Liver (tissue), 3 donors: ENCODE measurements at regions not wholly inside any gene's neighbourhood (a gene's known extent, or its start where the extent isn't known, plus 50 kb on each side); places are given as distances from the start of the nearest gene placed in this dataset.

Experiments
- CTCF ChIP-seq: fragments of 150-350 bp; IDR thresholded peaks from 2 replicates; pipeline ENCODE4 v1.5.1; 2017; ENCODE audit warnings: improper control_type of control experiment, low read depth, low read length; ENCODE audit not compliant: missing input control
- EGR1 ChIP-seq, 2 donors: IDR thresholded peaks; 2 replicates each; pipeline ENCODE4 v1.6.1; 2016 to 2018; ENCODE audit warnings: antibody characterized with exemption in 2 of 2, low read depth in 2 of 2
- FOXA1 ChIP-seq: IDR thresholded peaks from 2 replicates; pipeline ENCODE4 v1.6.1; 2016; ENCODE audit warnings: antibody characterized with exemption
- HNF4A ChIP-seq, 2 donors: conservative IDR thresholded peaks; 2 replicates each; pipeline ENCODE4 v1.6.1; 2016; ENCODE audit warnings: antibody characterized with exemption in 2 of 2, mild to moderate bottlenecking in 2 of 2
- JUND ChIP-seq, 2 donors: IDR thresholded peaks; 2 replicates each; pipeline ENCODE4 v1.6.1; 2016; ENCODE audit warnings: antibody characterized with exemption in 2 of 2
- RAD21 ChIP-seq, 2 donors: IDR thresholded peaks; 2 replicates each; pipeline ENCODE4 v1.6.1; 2016; ENCODE audit warnings: antibody characterized with exemption in 2 of 2, mild to moderate bottlenecking in 2 of 2
- REST ChIP-seq: IDR thresholded peaks from 2 replicates; pipeline ENCODE4 v1.6.1; 2016; ENCODE audit warnings: antibody characterized with exemption, mild to moderate bottlenecking
- SP1 ChIP-seq: IDR thresholded peaks from 2 replicates; pipeline ENCODE4 v1.6.1; 2018; ENCODE audit warnings: antibody characterized with exemption, mild to moderate bottlenecking
- TAF1 ChIP-seq: conservative IDR thresholded peaks from 2 replicates; pipeline ENCODE4 v1.6.1; 2016; ENCODE audit warnings: antibody characterized with exemption, mild to moderate bottlenecking
- YY1 ChIP-seq: IDR thresholded peaks from 2 replicates; pipeline ENCODE4 v1.6.1; 2016; ENCODE audit warnings: antibody characterized with exemption, mild to moderate bottlenecking
- ZBTB33 ChIP-seq: IDR thresholded peaks from 2 replicates; pipeline ENCODE4 v1.6.1; 2016; ENCODE audit warnings: antibody characterized with exemption
- donor health status: healthy.
- donor health status: healthy.

DNA sequence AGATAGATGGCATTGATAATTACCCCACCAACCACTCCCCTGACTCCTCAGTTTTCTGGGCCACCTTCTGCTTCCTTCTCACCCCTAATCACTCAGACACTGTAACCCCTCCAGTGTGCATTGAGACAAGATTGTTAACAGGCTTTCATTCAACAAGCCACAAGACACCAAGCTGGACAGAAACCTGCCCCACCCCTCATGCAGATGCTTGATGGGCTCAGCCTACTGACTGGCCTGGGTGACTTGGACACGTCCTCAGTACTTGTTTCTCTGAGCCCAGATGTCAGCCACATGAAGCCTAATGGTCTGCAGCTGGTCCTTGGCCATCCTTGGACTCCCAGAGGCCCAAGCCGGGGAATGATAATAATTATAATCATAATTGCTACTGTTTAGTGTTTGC lies 71.4 kb upstream of the SMIM23 start:
- TF ChIP-seq REST (no peak), CTCF (no peak), JUND (IDR thresholded peaks at IDR 0.05) (no peak), EGR1 (IDR thresholded peaks at IDR 0.05; ENCODE audit: low read depth in 2 of 2) (no peak), TAF1 (no peak), SP1 (no peak), FOXA1 (no peak), RAD21 (IDR thresholded peaks at IDR 0.05) (no peak), HNF4A (conservative IDR thresholded peaks at IDR 0.05) (no peak), YY1 (no peak), ZBTB33 (no peak)
